GM06990 (cell line): ENCODE measurements at regions not wholly inside any gene's neighbourhood (a gene's known extent, or its start where the extent isn't known, plus 50 kb on each side); places are given as distances from the start of the nearest gene placed in this dataset.

Experiments used
- DNase-seq: peaks from one replicate; pipeline ENCODE4 v3.0.0-alpha.2; 2011; ENCODE audit not compliant: insufficient read length; ENCODE audit errors: extremely low read depth
- H3K27me3 ChIP-seq: replicated peaks from 2 replicates; pipeline ENCODE4 v1.6.0; 2011; ENCODE audit warnings: low read length; ENCODE audit not compliant: control insufficient read depth, insufficient read depth
- H3K36me3 ChIP-seq: 2 replicates; pipeline ENCODE4 v1.5.1; 2011; ENCODE audit warnings: low read length; ENCODE audit not compliant: control insufficient read depth, insufficient read depth
- H3K4me3 ChIP-seq: replicated peaks from 2 replicates; pipeline ENCODE4 v1.5.1; 2011; ENCODE audit warnings: low read depth, mild to moderate bottlenecking, control low read depth, low read length
- TF ChIP-seq, protein P1 (sequence below): IDR thresholded peaks from 2 replicates; pipeline ENCODE4 v1.5.1; 2011; ENCODE audit warnings: low read length, control low read depth, mild to moderate bottlenecking, inconsistent platforms; ENCODE audit not compliant: insufficient read depth, poor library complexity, severe bottlenecking

DNA sequence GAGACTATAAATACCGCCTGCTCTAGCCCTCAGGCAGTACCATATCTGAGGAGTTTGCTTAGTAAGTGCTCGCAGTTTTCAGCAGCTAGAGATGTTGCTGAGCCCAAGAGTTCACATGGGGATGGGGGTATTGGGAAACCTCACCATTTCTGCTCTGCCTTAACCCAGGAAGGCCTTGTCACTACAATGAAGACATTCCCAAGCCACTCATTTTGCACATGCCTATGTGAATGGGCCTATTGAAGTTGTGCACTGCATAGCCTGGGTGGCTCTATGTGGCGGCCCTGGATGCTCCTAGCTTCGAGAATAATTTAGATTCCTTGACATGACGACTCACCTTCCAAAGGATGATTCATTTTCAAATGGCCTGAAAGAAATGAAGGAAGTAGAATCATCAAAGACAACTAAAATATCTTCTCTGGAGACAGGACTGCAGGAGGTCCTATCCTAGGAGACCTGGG, 163.4 kb downstream of the ADAMTS15 start:
- TF ChIP-seq, protein P1, sequence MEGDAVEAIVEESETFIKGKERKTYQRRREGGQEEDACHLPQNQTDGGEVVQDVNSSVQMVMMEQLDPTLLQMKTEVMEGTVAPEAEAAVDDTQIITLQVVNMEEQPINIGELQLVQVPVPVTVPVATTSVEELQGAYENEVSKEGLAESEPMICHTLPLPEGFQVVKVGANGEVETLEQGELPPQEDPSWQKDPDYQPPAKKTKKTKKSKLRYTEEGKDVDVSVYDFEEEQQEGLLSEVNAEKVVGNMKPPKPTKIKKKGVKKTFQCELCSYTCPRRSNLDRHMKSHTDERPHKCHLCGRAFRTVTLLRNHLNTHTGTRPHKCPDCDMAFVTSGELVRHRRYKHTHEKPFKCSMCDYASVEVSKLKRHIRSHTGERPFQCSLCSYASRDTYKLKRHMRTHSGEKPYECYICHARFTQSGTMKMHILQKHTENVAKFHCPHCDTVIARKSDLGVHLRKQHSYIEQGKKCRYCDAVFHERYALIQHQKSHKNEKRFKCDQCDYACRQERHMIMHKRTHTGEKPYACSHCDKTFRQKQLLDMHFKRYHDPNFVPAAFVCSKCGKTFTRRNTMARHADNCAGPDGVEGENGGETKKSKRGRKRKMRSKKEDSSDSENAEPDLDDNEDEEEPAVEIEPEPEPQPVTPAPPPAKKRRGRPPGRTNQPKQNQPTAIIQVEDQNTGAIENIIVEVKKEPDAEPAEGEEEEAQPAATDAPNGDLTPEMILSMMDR = no peak
- H3K27me3 ChIP-seq = no peaks in the 10 kb centered on the region; the same call in 1 of the 2 replicates
- no peak overlapping the region for H3K4me3 ChIP-seq
- H3K36me3 ChIP-seq = no peaks in the 10 kb centered on the region
- DNase-seq = no peak

DNA sequence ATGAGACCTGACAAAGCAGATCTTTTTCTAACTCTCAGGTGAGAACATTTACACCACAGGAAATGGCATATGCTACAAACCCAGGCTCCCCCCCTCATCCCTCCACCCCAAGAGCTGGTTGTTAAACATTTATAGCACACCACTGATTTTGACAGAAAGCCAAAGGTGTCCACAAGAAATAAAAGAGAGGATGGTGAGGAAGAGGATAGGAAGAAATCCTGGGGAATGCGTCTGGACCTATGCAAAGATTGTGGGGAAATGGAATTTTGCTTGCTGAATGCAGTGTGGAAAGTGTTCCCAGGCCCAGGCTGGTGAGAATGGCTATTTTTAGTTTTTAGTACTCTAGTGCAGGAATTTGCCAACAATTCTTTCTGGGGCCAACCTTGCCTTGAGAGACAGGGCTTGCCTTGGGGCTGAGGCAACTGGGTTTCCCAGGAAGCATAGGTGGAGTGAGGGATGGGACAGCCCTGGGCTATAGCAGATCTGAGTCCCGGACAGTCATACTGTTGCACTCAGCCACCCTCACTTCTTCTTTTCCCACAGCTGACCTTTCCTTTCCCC, 163.9 kb downstream of the ADAMTS15 start:
- TF ChIP-seq, protein P1 = no peak
- H3K27me3 ChIP-seq = no peaks in the 10 kb centered on the region; the same call in 1 of the 2 replicates
- H3K36me3 ChIP-seq = no peaks in the 10 kb centered on the region
- no peak for DNase-seq
- no peak overlapping the region for H3K4me3 ChIP-seq

DNA sequence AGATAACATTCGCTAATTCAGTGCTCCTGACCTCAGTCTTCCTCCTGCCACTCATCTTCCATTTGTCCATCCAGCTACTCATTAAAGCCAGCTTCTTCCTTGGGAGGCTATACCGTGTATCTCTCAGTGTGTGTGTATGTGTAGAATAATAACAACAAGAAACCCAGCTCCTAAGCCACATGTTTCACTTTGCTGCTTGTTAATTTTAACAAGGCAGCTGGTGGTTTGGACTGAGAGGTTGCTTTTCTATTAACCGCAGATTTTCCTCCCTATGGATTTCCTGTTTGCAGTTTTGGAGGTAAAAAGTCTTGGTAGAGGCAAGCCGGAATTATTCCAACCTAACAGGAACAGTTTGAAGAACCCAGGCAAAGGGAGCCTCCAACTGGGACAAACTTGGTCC, 165.0 kb downstream of the ADAMTS15 start:
- TF ChIP-seq, protein P1 = no peak
- H3K27me3 ChIP-seq = no peaks in the 10 kb centered on the region; the same call in 1 of the 2 replicates
- H3K4me3 ChIP-seq = no peak overlapping the region
- DNase-seq = no peak
- H3K36me3 ChIP-seq = no peaks in the 10 kb centered on the region

DNA sequence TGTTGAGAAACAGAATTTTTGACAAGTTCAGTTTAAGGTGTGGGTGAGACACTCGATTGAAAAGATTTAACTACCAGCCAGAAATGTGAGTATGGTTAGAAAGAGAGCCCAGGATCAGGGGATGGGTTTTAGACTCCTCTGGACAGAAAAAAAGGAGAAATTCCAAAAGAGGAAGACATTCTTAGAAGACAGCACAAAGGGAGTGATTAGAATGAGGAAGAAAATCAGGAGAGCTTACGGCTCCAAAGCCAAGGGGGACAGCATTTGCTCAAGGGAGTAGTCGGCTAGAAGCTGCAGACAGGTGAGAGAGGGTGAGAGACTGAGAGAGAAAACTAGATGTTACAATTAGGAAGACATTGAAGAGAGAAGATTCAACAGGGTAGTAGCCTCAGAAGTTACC, 166.1 kb downstream of the ADAMTS15 start:
- no peak overlapping the region for H3K4me3 ChIP-seq
- H3K36me3 ChIP-seq = no peaks in the 10 kb centered on the region
- H3K27me3 ChIP-seq = no peaks in the 10 kb centered on the region; the same call in 1 of the 2 replicates
- no peak for DNase-seq
- TF ChIP-seq, protein P1 = no peak

DNA sequence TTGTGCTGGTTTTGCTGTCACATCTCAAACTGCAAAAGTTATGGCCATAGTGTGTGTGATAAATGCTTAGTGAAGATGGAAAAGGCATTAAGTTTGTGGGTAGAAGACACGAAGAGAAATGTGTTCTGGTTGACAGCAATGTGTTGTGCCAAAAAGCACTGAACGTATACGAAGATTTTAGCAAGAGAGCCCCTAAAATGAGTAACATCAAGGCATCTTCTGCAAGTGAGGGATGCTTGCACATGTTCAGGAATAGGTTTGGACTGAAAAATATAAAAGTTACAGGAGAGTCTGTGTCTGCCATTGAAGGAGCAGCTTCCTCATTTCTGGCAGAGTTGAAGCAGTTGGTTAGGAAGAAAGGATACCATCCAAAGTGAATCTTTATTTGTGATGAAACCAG, 167.1 kb downstream of the ADAMTS15 start:
- Histone ChIP-seq H3K4me3 (no peak overlapping the region), H3K36me3 (no peaks in the 10 kb centered on the region), H3K27me3 (no peaks in the 10 kb centered on the region; the same call in 1 of the 2 replicates)
- no peak for DNase-seq
- TF ChIP-seq, protein P1 = no peak

DNA sequence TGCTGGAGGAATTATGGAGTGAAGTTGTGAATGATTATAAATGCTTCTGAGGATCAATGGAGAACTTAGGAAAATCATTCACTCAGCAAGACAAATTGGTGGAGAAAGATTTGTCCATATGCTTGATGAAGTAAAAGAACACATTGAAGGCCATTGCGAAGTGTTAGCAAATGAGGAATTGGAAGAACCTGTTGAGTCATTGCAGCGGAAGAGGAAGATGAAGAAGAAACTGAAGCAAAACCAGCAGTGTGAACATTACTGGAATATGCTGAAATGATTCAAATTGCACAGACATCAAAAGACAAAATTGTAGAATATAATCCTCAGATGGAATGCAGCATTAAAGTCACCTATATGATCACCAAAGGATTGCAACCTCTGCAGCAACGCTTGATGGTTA, 168.1 kb downstream of the ADAMTS15 start:
- no peak for DNase-seq

More for the DNA sequence above, 168.1 kb downstream of the ADAMTS15 start:
- Histone ChIP-seq H3K27me3 (no peaks in the 10 kb centered on the region; the same call in 1 of the 2 replicates), H3K4me3 (no peak overlapping the region), H3K36me3 (no peaks in the 10 kb centered on the region)
- TF ChIP-seq, protein P1 = no peak
